Lower lobe of right lung (tissue), 2 donors: ENCODE measurements at regions not wholly inside any gene's neighbourhood (a gene's known extent, or its start where the extent isn't known, plus 50 kb on each side); places are given as distances from the start of the nearest gene placed in this dataset.

Source experiments
- ATAC-seq, 2 donors: fragments of 200-7000 bp; cut with Tn5 transposase; one replicate each; pipeline ENCODE4 v1.9.1; 2020 to 2022; ENCODE audit warnings: mild to moderate bottlenecking in 2 of 2, moderate library complexity in 2 of 2
- DNase-seq: peaks from one replicate; pipeline ENCODE4 v3.0.0-alpha.2; 2020
- H3K27ac ChIP-seq: fragments of 200-600 bp; one replicate; pipeline ENCODE4 v1.8.0; 2022
- H3K27me3 ChIP-seq: fragments of 200-600 bp; one replicate; pipeline ENCODE4 v1.8.0; 2022; ENCODE audit warnings: low read depth
- H3K36me3 ChIP-seq: fragments of 200-600 bp; one replicate; pipeline ENCODE4 v1.8.0; 2022; ENCODE audit warnings: mild to moderate bottlenecking
- H3K4me1 ChIP-seq: fragments of 200-600 bp; one replicate; pipeline ENCODE4 v1.8.0; 2022
- H3K4me3 ChIP-seq: fragments of 200-600 bp; one replicate; pipeline ENCODE4 v1.8.0; 2022; ENCODE audit warnings: mild to moderate bottlenecking
- H3K9me3 ChIP-seq: fragments of 200-600 bp; one replicate; pipeline ENCODE4 v1.8.0; 2022
- intact Hi-C: fragments of 100-400 bp; cut with DNase I; formaldehyde crosslinking; loops from one replicate; pipeline ENCODE4 v1.11.0; 2022
- TF ChIP-seq, protein P1 (sequence below): fragments of 200-600 bp; IDR thresholded peaks from one replicate; pipeline ENCODE4 v1.8.0; 2022; ENCODE audit warnings: antibody characterized with exemption, mild to moderate bottlenecking
- donor health status: DM: no; HTN: yes; CAD: no; lungs with severe emphysema.

DNA sequence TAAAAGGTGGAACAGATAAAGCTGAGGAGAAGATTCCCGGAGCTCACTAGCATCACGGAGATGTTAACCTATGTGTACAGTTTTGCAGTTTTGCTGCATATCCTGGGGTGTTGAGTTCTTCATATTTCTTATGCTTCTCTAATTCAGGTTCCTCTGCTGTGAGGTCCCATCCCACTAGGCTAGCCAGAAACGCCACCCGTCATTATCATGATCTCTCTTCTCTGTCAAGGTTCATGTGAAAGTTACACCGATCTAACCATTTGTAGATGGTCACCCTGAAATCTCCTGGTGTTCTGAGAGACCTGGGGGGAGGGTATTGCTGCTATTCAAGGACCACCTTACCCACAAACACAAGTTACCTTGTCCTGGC lies 136.3 kb downstream of the CCDC71L start:
- no peak overlapping the region for H3K27ac ChIP-seq

DNA sequence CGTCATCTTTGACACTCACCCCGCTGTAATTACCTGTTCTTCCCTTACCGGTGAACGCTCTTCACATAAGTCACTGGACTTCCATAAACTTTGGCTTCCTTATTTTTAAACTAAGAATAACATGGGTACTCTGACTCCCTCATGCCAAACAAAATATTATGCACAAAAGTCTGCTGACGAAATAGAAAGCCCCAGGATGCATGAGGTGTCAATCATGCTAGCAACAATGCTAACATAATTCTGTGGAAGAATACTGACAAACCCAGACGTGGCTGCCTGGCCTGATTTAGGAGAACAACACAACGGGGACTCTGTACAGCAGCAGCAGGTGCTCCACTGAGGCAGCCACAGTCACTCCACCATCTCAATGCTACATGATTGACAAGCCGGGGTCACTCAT lies 137.5 kb downstream of the CCDC71L start:
- Histone ChIP-seq H3K27ac (no peak overlapping the region), H3K9me3 (no peaks in the 10 kb centered on the region), H3K4me1 (no peaks in the 10 kb centered on the region), H3K36me3 (no peaks in the 10 kb centered on the region), H3K27me3 (no peaks in the 10 kb centered on the region), H3K4me3 (no peak overlapping the region)
- ATAC-seq, result no peak
- TF ChIP-seq, protein P1, sequence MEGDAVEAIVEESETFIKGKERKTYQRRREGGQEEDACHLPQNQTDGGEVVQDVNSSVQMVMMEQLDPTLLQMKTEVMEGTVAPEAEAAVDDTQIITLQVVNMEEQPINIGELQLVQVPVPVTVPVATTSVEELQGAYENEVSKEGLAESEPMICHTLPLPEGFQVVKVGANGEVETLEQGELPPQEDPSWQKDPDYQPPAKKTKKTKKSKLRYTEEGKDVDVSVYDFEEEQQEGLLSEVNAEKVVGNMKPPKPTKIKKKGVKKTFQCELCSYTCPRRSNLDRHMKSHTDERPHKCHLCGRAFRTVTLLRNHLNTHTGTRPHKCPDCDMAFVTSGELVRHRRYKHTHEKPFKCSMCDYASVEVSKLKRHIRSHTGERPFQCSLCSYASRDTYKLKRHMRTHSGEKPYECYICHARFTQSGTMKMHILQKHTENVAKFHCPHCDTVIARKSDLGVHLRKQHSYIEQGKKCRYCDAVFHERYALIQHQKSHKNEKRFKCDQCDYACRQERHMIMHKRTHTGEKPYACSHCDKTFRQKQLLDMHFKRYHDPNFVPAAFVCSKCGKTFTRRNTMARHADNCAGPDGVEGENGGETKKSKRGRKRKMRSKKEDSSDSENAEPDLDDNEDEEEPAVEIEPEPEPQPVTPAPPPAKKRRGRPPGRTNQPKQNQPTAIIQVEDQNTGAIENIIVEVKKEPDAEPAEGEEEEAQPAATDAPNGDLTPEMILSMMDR, result no peak
- no peak for DNase-seq
- intact Hi-C loops, result no loop called here

More for the DNA sequence above, 136.3 kb downstream of the CCDC71L start:
- Histone ChIP-seq H3K4me3 (no peak overlapping the region), H3K9me3 (no peaks in the 10 kb centered on the region), H3K36me3 (no peaks in the 10 kb centered on the region), H3K27me3 (no peaks in the 10 kb centered on the region), H3K4me1 (no peaks in the 10 kb centered on the region)
- DNase-seq (no peak), ATAC-seq (no peak)
- TF ChIP-seq, protein P1, result no peak
- intact Hi-C loops, result no loop called here

DNA sequence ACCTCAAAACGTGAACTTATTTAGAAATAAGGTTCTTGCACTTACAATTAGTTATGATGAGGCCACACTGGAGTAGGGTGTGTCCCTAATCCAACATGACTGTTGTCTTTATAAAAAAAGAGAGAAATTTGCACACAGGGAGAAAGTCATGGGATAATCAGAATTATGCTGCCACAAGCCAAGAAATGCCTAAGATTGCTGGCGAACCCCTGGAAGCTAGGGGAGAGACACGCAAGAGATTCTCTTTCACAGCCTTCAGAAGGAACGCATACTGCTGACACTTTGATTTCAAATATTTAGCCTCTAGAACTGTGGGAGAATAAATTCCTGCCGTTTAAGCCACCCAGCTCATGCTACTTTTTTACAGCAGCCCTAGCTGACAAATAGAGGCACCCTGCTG lies 138.3 kb downstream of the CCDC71L start:
- Histone ChIP-seq H3K36me3 (no peaks in the 10 kb centered on the region), H3K27ac (no peak overlapping the region), H3K9me3 (no peaks in the 10 kb centered on the region), H3K4me1 (no peaks in the 10 kb centered on the region), H3K4me3 (no peak overlapping the region), H3K27me3 (no peaks in the 10 kb centered on the region)
- ATAC-seq (no peak), DNase-seq (no peak)
- TF ChIP-seq, protein P1, result no peak
- intact Hi-C loops, result no loop called here

GRCh38 chr7:106521541-106521940 lies 139.4 kb downstream of the CCDC71L start:
- no peaks in the 10 kb centered on the region for H3K4me1 ChIP-seq
- H3K27me3 ChIP-seq, result no peaks in the 10 kb centered on the region
- H3K4me3 ChIP-seq, result no peak overlapping the region
- no peak overlapping the region for H3K27ac ChIP-seq
- ATAC-seq, result no peak
- TF ChIP-seq, protein P1, result no peak
- intact Hi-C loops, result no loop called here
- no peak for DNase-seq
- H3K9me3 ChIP-seq, result no peaks in the 10 kb centered on the region
- H3K36me3 ChIP-seq, result no peaks in the 10 kb centered on the region

DNA sequence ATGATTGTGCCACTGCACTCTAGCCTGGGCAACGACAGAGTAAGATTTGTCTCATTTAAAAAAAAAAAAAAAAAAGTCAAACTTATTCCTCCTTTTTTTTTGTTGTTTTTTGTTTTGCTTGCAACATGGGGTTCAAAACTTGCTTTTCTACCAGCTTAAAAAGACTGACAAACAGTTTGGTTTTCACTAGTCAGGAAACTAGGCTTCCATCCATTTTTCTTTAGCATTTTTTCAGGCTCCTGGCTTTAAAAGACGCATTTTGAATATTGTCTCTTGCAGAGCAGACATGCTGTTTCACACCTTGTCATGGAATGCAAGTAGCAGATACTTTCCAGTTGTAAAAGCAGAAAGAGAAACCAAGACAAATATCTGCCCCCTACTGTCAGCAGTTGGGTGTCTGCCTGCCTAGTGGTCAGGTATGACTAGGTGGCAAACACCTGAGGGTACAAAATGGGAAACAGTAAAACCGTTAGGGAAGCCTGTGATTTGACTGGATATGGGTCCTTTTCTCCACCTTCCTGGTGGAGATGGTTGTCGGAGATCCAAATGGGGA lies 139.9 kb downstream of the CCDC71L start:
- DNase-seq (no peak), ATAC-seq (no peak)
- Histone ChIP-seq H3K4me1 (no peaks in the 10 kb centered on the region), H3K4me3 (no peak overlapping the region), H3K36me3 (no peaks in the 10 kb centered on the region), H3K9me3 (no peaks in the 10 kb centered on the region), H3K27me3 (no peaks in the 10 kb centered on the region), H3K27ac (no peak overlapping the region)
- intact Hi-C loops, result no loop called here
- TF ChIP-seq, protein P1, result no peak

DNA sequence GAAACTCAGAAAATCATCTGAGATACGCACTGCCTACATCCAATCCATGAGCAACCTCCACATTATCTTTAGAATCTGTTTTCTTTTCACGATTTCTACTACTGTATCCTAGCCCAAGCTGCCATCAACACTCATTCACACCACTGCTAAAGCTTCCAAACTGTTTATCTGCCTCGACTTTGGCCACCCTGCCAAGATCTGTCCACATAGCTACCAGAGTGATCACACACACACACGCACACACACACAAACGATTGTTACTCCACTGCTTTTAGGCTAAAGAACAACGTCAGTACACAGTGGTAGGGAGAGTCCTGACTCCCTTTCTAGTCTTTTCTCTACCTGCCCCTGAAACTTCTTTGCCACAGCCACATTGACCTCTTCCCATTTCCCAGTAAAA lies 142.0 kb downstream of the CCDC71L start:
- ATAC-seq (no peak), DNase-seq (no peak)
- no peaks in the 10 kb centered on the region for H3K4me1 ChIP-seq
- H3K36me3 ChIP-seq, result no peaks in the 10 kb centered on the region
- H3K27me3 ChIP-seq, result no peaks in the 10 kb centered on the region
- intact Hi-C loops, result no loop called here
- no peak overlapping the region for H3K4me3 ChIP-seq
- no peaks in the 10 kb centered on the region for H3K9me3 ChIP-seq
- H3K27ac ChIP-seq, result no peak overlapping the region
- TF ChIP-seq, protein P1, result no peak
